ENCODE measurements at regions not wholly inside any gene's neighbourhood (a gene's known extent, or its start where the extent isn't known, plus 50 kb on each side); places are given as distances from the start of the nearest gene placed in this dataset.

- no peak for DNase-seq (ENCODE audit: extremely low read depth in 1 of 2, low read depth in 1 of 2)
These were observed 51.1 kb upstream of the NCOA1 start for GRCh38 chr2:24439971-24440340.

GRCh38 chr2:24439280-24439970 is 51.6 kb upstream of the NCOA1 start:
- no peak for DNase-seq (ENCODE audit: extremely low read depth in 1 of 2, low read depth in 1 of 2)

- DNase-seq (ENCODE audit: extremely low read depth in 1 of 2, low read depth in 1 of 2) = no peak
These were observed 52.9 kb upstream of the NCOA1 start for GRCh38 chr2:24438106-24438505.

- no peak for DNase-seq (ENCODE audit: extremely low read depth in 1 of 2, low read depth in 1 of 2)
These were observed 55.4 kb upstream of the NCOA1 start for GRCh38 chr2:24435391-24436316.

- DNase-seq (ENCODE audit: extremely low read depth in 1 of 2, low read depth in 1 of 2) = no peak
These were observed 56.5 kb upstream of the NCOA1 start for GRCh38 chr2:24434541-24434940.

GRCh38 chr2:24432735-24433134 is 58.3 kb upstream of the NCOA1 start:
- no peak for DNase-seq (ENCODE audit: extremely low read depth in 1 of 2, low read depth in 1 of 2)

- no peak for DNase-seq (ENCODE audit: extremely low read depth in 1 of 2, low read depth in 1 of 2)
These were observed 58.9 kb upstream of the NCOA1 start for GRCh38 chr2:24432121-24432520.

- no peak for DNase-seq (ENCODE audit: extremely low read depth in 1 of 2, low read depth in 1 of 2)
These were observed 61.6 kb upstream of the NCOA1 start for GRCh38 chr2:24429197-24430074.

GRCh38 chr2:24424387-24424786 is 64.1 kb upstream of the ITSN2 start:
- no peak for DNase-seq (ENCODE audit: extremely low read depth in 1 of 2, low read depth in 1 of 2)

GRCh38 chr2:24423095-24423494 is 62.8 kb upstream of the ITSN2 start:
- DNase-seq (ENCODE audit: extremely low read depth in 1 of 2, low read depth in 1 of 2) = no peak

- peak in 1 of 2 donors; percentile 43 for DNase-seq (ENCODE audit: extremely low read depth in 1 of 2, low read depth in 1 of 2)
These were observed 61.3 kb upstream of the ITSN2 start for GRCh38 chr2:24421668-24422067.

GRCh38 chr2:24420373-24420772 is 60.0 kb upstream of the ITSN2 start:
- DNase-seq (ENCODE audit: extremely low read depth in 1 of 2, low read depth in 1 of 2) = no peak

- no peak for DNase-seq (ENCODE audit: extremely low read depth in 1 of 2, low read depth in 1 of 2)
These were observed 58.0 kb upstream of the ITSN2 start for GRCh38 chr2:24418166-24418841.

- DNase-seq (ENCODE audit: extremely low read depth in 1 of 2, low read depth in 1 of 2) = no peak
These were observed 52.5 kb upstream of the ITSN2 start for GRCh38 chr2:24412812-24413211.

- no peak for DNase-seq (ENCODE audit: extremely low read depth in 1 of 2, low read depth in 1 of 2)
These were observed 51.3 kb upstream of the ITSN2 start for GRCh38 chr2:24411488-24412151.

GRCh38 chr2:24410976-24411375 is 50.6 kb upstream of the ITSN2 start:
- no peak for DNase-seq (ENCODE audit: extremely low read depth in 1 of 2, low read depth in 1 of 2)

- no peak for DNase-seq (ENCODE audit: extremely low read depth in 1 of 2, low read depth in 1 of 2)
These were observed 49.6 kb upstream of the ITSN2 start for GRCh38 chr2:24409700-24410556.
